ENCODE measurements at regions not wholly inside any gene's neighbourhood (a gene's known extent, or its start where the extent isn't known, plus 50 kb on each side); places are given as distances from the start of the nearest gene placed in this dataset.

- Mint-ChIP-seq H3K36me3 (ENCODE audit: low read depth) (no peaks in the 10 kb centered on the region), H3K9me3 (no peaks in the 10 kb centered on the region), H3K27me3 (no peaks in the 10 kb centered on the region), H3K27ac (no peak overlapping the region), H3K4me1 (ENCODE audit: low read depth) (peaks cover 16% of the 10 kb centered on the region), H3K4me3 (no peak overlapping the region)
- POLR2A ChIA-PET: interaction anchor here (0.7 kb wide), 1 partner anchor 112 kb away, joined by 4 read pairs; no protein-coding TSS in a partner anchor
- TF ChIP-seq, protein P1, sequence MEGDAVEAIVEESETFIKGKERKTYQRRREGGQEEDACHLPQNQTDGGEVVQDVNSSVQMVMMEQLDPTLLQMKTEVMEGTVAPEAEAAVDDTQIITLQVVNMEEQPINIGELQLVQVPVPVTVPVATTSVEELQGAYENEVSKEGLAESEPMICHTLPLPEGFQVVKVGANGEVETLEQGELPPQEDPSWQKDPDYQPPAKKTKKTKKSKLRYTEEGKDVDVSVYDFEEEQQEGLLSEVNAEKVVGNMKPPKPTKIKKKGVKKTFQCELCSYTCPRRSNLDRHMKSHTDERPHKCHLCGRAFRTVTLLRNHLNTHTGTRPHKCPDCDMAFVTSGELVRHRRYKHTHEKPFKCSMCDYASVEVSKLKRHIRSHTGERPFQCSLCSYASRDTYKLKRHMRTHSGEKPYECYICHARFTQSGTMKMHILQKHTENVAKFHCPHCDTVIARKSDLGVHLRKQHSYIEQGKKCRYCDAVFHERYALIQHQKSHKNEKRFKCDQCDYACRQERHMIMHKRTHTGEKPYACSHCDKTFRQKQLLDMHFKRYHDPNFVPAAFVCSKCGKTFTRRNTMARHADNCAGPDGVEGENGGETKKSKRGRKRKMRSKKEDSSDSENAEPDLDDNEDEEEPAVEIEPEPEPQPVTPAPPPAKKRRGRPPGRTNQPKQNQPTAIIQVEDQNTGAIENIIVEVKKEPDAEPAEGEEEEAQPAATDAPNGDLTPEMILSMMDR (IDR thresholded peaks at IDR 0.05): no peak
- no peak for DNase-seq
- no peak overlapping the region for H3K4me3 ChIP-seq (ENCODE audit: low read length)
- H3K27ac ChIP-seq (ENCODE audit: low read depth in 1 of 2, low read length in 2 of 2): no peak overlapping the region
- H3K9me3 ChIP-seq (ENCODE audit: control insufficient read depth in 1 of 2, insufficient read depth in 1 of 2, low read length in 2 of 2): no peaks in the 10 kb centered on the region
- H3K36me3 ChIP-seq (ENCODE audit: insufficient read depth, low read length): no peaks in the 10 kb centered on the region
- H3K4me1 ChIP-seq (ENCODE audit: insufficient read depth, low read length): peaks cover 5% of the 10 kb centered on the region
- CTCF ChIA-PET: interaction anchor here (1.0 kb wide), 1 partner anchor 246 kb away, joined by 4 read pairs; no protein-coding TSS in a partner anchor
- H3K27me3 ChIP-seq (ENCODE audit: control insufficient read depth in 1 of 2, insufficient read depth in 2 of 2, low read length in 2 of 2): no peaks in the 10 kb centered on the region
- intact Hi-C loops (cut with DNase I, micrococcal nuclease): no loop called here
- no peak for ATAC-seq (ENCODE audit: poor library complexity)
Measured at GRCh38 chr13:40075281-40075680, 419.8 kb downstream of the COG6 start.

GRCh38 chr13:40076765-40077362, 421.4 kb downstream of the COG6 start:
- DNase-seq (no peak), ATAC-seq (ENCODE audit: poor library complexity) (no peak)
- Mint-ChIP-seq H3K27ac (no peak overlapping the region), H3K4me1 (ENCODE audit: low read depth) (peaks cover 4% of the 10 kb centered on the region), H3K36me3 (ENCODE audit: low read depth) (no peaks in the 10 kb centered on the region), H3K9me3 (peaks cover 4% of the 10 kb centered on the region), H3K4me3 (no peak overlapping the region), H3K27me3 (no peaks in the 10 kb centered on the region)
- Histone ChIP-seq H3K27me3 (ENCODE audit: control insufficient read depth in 1 of 2, insufficient read depth in 2 of 2, low read length in 2 of 2) (no peaks in the 10 kb centered on the region), H3K36me3 (ENCODE audit: insufficient read depth, low read length) (no peaks in the 10 kb centered on the region), H3K4me1 (ENCODE audit: insufficient read depth, low read length) (no peaks in the 10 kb centered on the region), H3K27ac (ENCODE audit: low read depth in 1 of 2, low read length in 2 of 2) (no peak overlapping the region), H3K4me3 (ENCODE audit: low read length) (no peak overlapping the region), H3K9me3 (ENCODE audit: control insufficient read depth in 1 of 2, insufficient read depth in 1 of 2, low read length in 2 of 2) (no peaks in the 10 kb centered on the region)
- POLR2A ChIA-PET: no interaction called here
- TF ChIP-seq, protein P1 (IDR thresholded peaks at IDR 0.05): no peak
- intact Hi-C loops (cut with DNase I, micrococcal nuclease): no loop called here
- CTCF ChIA-PET: no interaction called here

- Histone ChIP-seq H3K27ac (ENCODE audit: low read depth in 1 of 2, low read length in 2 of 2) (no peak overlapping the region), H3K36me3 (ENCODE audit: insufficient read depth, low read length) (no peaks in the 10 kb centered on the region), H3K4me3 (ENCODE audit: low read length) (no peak overlapping the region), H3K9me3 (ENCODE audit: control insufficient read depth in 1 of 2, insufficient read depth in 1 of 2, low read length in 2 of 2) (no peaks in the 10 kb centered on the region), H3K27me3 (ENCODE audit: control insufficient read depth in 1 of 2, insufficient read depth in 2 of 2, low read length in 2 of 2) (no peaks in the 10 kb centered on the region), H3K4me1 (ENCODE audit: insufficient read depth, low read length) (no peaks in the 10 kb centered on the region)
- ChIA-PET CTCF (no interaction called here), POLR2A (no interaction called here)
- Mint-ChIP-seq H3K9me3 (peaks cover 4% of the 10 kb centered on the region), H3K4me1 (ENCODE audit: low read depth) (peaks cover 4% of the 10 kb centered on the region), H3K27me3 (no peaks in the 10 kb centered on the region), H3K4me3 (no peak overlapping the region), H3K27ac (no peak overlapping the region), H3K36me3 (ENCODE audit: low read depth) (no peaks in the 10 kb centered on the region)
- intact Hi-C loops (cut with DNase I, micrococcal nuclease): no loop called here
- no peak for DNase-seq
- TF ChIP-seq, protein P1 (IDR thresholded peaks at IDR 0.05): no peak
- ATAC-seq (ENCODE audit: poor library complexity): no peak
Measured at GRCh38 chr13:40077396-40078027, 422.1 kb downstream of the COG6 start.
